NOMO-1 treated with DMSO at 0.1 percent for 48 hours (cell line): ENCODE measurements at regions not wholly inside any gene's neighbourhood (a gene's known extent, or its start where the extent isn't known, plus 50 kb on each side); places are given as distances from the start of the nearest gene placed in this dataset.
"Not testable (repeated sequence)": the region's sequence is repeated elsewhere in the genome, so short reads cannot be mapped to it uniquely, and the experiment has no call there.

Experiments
- DNase-seq: peaks from one replicate; lab custom pipeline; 2025; ENCODE audit not compliant: unreplicated experiment; lab: John Stamatoyannopoulos, UW

- DNase-seq, result no peak
Measured at GRCh38 chr14:40758076-40758475, 848.6 kb upstream of the LRFN5 start.

- no peak for DNase-seq
Measured at GRCh38 chr14:40757376-40757950, 849.2 kb upstream of the LRFN5 start.

GRCh38 chr14:40733206-40733605 is 873.5 kb upstream of the LRFN5 start:
- DNase-seq, result no peak

- no peak for DNase-seq
Measured at GRCh38 chr14:40727107-40727506, 879.6 kb upstream of the LRFN5 start.

DNA sequence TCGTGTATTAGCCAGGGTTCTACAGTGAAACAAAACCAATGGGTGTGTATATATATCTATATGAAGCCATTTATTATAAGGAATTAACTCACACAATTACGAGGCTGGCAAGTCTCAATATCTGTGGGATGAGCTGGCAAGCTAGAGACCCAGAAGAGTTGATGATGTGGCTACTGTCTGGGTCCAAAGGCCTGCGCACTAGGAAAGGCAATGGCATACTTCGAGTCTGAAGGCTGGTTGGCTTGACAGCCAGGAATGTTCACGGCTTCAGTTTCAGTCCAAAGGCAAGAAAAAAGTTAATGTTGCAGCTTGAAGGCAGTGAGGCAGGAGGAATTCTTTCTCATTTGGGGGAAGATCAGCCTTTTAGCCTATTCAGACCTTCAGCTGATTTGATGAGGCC is 893.3 kb upstream of the LRFN5 start:
- DNase-seq, result no peak

DNA sequence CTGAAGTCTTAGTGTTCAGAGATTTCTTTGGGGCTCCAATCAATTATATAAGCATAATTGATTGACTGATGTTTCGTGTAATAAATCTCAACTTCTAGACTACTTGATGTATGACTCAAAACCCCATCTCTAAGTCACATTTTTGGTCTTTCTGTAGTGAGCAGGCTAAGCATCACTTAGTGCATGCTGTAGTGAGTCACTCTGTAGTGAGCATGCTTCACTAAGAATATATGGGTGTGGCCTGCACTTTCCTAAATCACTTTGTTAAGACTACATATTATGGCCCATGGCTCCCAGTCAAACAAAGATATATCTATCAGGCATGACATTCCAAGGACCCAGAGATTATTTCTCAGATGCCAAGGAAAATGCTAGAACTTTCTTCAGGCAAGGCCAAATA is 909.4 kb upstream of the LRFN5 start:
- DNase-seq, result no peak

GRCh38 chr14:40694023-40694422 is 912.7 kb upstream of the LRFN5 start:
- DNase-seq, result no peak

DNA sequence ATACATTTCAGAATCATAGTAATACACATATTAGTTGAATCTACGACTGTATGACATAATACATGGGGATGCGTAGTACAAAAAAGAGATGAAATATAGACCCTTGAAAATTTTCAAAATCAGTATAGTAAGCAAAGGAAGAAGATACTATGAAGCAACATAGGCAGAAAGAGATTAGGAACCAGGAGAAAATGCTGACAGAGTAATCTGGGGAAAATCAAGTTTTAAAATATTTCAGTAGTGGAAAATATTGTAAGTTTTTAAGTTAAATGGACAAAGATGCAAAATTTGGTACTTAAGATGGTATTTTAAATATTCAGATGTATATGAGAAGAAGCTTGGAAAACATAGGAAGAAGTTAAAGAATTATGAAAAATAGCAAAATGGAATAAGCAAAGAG is 915.6 kb upstream of the LRFN5 start:
- DNase-seq, result no peak

DNA sequence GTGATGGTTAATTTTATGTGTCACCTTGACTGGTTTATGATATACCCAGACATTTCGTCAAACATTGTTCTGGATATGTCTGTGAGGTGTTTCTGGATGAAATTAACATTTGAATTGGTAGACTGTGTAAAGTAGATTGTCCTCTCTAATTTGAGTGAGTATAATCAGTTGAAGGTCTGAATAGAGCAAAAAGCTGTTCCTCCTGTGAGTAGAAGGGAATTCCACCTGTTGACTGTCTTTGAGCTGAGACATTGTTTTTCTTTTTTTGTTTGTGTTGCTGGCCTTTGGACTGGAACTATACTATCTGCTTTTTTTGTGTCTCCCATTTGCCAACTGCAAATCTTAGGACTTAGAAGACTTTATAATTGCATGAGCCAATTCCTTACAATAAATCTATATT is 920.9 kb upstream of the LRFN5 start:
- no peak for DNase-seq

DNA sequence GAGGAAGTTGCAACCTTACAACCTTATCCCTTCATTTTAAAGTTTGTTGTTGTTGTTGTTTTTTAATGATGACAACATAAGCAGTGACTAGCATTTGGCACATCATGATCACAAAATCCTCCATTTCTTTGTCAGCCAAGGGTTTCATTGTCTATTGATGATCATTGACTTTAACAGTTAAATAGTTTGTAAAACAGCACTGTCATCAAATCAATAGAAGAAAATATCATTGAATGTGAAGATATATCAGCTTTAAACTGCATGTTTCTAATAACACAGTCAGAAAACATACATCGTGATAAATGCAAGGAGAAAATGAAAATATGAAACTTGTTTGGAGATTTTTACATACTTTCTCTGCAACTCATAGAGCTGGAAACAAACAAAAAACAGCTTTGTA is 922.3 kb upstream of the LRFN5 start:
- DNase-seq, result no peak

GRCh38 chr14:40682131-40682913 is 924.4 kb upstream of the LRFN5 start:
- DNase-seq, result no peak

- no peak for DNase-seq
Measured at GRCh38 chr14:40679256-40679655, 927.4 kb upstream of the LRFN5 start.

DNA sequence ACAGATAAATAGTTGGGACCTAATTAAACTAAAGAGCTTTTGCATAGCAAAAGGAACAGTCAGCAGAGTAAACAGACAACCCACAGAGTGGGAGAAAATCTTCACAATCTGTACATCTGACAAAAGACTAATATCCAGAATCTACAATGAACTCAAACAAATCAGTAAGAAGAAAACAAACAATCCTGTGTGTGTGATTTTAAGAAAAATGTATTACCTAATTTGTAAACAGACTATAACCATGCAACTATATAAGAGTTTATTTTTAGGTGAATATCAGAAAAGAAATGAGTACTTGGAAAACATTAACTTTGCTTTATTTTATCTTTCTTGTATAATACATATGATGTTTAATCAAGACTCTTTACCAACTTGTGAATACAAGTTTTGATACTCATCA is 929.5 kb upstream of the LRFN5 start:
- not testable (repeated sequence) for DNase-seq

DNA sequence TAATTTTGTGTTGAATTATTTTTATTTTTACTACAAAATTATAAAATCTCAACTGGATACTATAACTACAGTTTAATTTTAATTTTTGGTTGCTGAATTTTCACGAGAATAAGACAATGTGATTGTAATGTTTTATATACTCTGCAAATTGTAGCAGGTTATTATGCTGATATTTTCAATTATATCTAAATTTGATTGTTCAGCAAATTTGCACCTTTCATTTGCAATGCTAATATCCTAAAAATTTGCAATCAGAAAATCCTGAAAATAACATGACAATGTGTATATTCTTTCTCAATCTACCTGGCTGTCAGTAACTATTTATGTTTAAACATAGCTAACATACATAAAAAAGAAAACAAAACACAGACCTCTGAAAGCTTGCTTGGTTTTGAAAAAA is 932.2 kb upstream of the LRFN5 start:
- no peak for DNase-seq

- DNase-seq, result no peak
Measured at GRCh38 chr14:40656311-40656710, 950.4 kb upstream of the LRFN5 start.

- DNase-seq, result no peak
Measured at GRCh38 chr14:40652089-40652691, 954.5 kb upstream of the LRFN5 start.

GRCh38 chr14:40630471-40630870 is 976.2 kb upstream of the LRFN5 start:
- no peak for DNase-seq

GRCh38 chr14:40629551-40630137 is 977.0 kb upstream of the LRFN5 start:
- DNase-seq, result not testable (repeated sequence)

DNA sequence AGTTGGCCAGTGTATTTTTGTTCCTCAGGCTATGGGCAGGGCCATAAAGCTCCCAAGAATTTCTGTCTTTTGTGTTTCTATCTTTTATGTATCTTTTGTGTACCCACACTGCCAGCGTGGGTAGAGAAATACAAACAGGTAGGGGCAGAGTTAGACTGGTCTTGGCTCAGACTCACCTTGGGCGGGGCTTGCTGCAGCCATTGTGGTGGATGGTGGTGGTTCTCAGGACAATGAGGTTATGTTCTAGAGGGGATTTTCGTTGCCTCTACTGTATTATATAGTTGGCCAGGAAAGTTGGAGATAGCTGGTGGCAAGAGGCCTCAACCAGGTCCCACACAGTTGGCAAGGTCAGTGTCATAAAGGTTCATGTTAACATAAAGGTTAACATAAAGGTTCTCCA is 977.5 kb upstream of the LRFN5 start:
- DNase-seq, result no peak

- no peak for DNase-seq
Measured at GRCh38 chr14:40623643-40624042, 983.0 kb upstream of the LRFN5 start.

DNA sequence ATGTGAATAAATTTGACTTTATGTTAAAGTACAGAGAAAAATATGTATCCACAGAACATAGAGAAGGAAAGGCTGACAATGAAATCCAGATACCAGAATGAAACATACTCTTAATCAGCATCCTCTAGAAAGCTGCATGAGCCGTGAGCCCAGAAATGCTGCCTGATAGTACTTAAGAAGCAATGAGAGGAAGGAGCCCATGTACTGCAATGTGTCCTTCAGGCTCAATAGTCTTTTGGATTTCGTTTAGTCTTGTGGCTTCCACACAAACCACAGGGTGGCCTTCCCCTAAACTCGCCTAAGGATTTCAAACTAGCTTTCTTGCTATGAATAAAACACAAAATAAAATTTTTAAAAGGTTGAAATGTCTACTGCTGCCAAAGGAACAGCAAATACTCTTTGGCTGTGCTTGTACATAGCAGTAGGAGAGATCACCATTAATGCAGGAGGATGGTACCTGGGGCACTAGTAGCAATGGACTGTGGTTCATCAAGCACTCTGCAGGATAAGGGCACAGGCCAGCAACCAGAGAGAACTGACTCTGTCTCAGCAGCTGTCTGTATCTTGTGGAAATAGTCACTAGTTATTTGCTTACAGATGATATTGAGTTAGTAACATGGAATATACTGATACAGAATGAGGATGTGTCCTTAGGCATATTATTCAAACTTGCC is 988.3 kb upstream of the LRFN5 start:
- no peak for DNase-seq

- no peak for DNase-seq
Measured at GRCh38 chr14:40616579-40616978, 990.1 kb upstream of the LRFN5 start.
